NCI-H748 (cell line): ENCODE measurements at regions not wholly inside any gene's neighbourhood (a gene's known extent, or its start where the extent isn't known, plus 50 kb on each side); places are given as distances from the start of the nearest gene placed in this dataset.
"Not testable (repeated sequence)": the region's sequence is repeated elsewhere in the genome, so short reads cannot be mapped to it uniquely, and the experiment has no call there.

Experiments used
- DNase-seq: peaks from one replicate; lab custom pipeline; 2025; ENCODE audit not compliant: unreplicated experiment; lab: John Stamatoyannopoulos, UW

- DNase-seq, result no peak
These were observed 612.2 kb downstream of the TYW1 start for GRCh38 chr7:67608806-67609205.

DNA sequence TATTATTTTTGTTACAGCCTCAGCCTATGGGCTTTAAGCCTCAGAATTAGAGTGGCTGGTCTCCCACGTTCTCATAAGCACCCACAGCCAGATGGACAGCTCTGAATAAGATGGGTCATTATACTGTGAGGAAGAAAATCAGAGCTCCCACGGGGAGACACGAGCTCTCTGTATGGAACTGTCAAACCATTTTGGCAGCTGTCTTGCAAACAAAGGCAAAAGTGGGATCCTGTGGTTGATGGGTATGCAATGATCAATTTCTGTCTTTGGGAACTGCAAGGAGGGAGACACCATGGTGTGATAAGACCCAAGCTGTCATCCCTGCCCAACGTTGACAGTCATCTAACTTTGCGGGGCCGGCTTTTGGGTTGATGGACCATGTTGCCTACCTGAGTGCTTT is 614.3 kb downstream of the TYW1 start:
- DNase-seq, result no peak

GRCh38 chr7:67614843-67615242 is 618.2 kb downstream of the TYW1 start:
- no peak for DNase-seq

- DNase-seq, result no peak
These were observed 619.9 kb downstream of the TYW1 start for GRCh38 chr7:67616517-67616916.

DNA sequence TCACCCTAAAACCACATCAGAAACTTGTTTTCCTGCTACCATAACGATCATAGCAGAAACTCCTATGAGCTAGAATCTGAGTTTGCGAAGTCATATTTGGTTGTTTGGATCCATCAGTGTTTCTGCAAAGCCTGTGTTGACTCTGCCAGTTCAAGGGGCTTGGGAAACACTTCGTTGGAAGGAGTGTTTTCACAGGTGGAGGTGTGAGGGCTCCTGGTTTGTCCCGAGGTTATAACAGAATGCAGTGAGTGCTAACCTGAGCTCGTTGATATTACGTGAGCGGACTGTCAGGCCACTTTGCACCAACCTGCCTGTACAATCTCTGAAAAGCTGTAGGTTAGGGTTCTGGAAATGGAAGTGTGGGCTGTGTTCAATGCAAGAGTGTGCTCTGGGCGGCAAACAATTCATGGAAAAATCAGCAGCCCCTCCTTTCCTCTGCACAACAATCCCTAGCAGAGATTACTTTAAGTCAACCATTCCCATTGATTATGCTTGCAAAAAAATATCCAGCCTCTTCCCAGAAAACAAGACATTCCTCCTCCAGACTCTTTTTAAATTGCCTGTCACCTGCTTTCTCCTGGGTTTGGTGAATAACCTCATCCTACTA is 622.0 kb downstream of the TYW1 start:
- DNase-seq, result peak; percentile 19

DNA sequence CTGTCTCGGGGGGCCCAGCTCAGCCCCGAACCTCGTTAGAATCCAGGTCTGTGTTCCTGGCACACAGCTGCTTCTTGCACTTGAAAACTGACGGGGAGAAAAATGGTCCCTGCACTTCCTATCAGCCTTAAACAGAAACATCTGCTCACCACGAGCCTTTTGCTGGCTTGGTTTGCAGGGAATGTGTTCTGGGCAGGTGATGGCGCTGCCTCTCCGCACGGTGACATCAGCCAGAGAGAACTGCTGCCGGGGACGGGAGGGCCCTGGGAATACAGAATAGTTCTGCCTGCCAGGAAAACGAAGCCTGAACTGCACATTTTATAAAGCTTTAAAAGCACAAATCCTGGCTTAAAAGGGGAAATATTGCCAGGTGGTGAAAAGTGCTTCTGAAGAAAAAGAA is 622.5 kb downstream of the TYW1 start:
- peak; percentile 62 for DNase-seq

DNA sequence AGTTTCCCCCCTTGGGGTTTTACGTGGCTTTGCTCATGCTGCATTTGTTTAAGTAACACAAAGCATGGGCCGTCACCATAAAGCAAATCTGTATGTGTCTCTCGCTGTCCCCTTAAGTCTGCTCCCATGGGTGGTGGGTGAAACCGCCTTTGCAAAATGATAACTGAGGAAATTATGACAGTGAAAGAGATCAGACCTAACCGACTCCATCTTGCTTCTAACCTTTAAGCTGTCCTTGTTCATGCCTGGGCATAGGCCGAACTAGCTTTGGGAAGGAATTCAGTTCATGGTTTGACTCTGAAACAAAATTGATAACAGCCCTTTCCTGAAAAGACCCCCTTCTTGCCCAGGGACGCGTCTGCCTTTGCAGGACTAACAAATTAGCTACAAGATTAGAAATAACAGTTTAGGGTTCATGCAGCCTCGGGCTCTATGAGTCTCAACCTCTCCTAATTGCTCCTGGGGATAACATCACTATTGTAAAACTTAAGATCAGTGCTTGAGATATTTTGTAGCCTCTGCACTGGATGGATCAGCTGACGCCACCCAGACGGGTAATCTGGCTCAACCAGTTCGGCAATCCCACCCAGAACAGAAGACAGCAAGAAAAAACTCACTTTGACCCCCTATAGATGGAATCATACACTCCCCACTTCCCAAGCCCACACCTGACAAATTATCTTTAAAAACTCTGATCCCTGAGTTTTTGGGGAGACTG is 623.7 kb downstream of the TYW1 start:
- DNase-seq, result no peak

- no peak for DNase-seq
These were observed 625.1 kb downstream of the TYW1 start for GRCh38 chr7:67621704-67622103.

- DNase-seq, result peak; percentile 87
These were observed 628.7 kb downstream of the TYW1 start for GRCh38 chr7:67625257-67625737.

GRCh38 chr7:67631476-67631875 is 634.8 kb downstream of the TYW1 start:
- peak; percentile 13 for DNase-seq

- DNase-seq, result no peak
These were observed 638.6 kb downstream of the TYW1 start for GRCh38 chr7:67635271-67635670.

GRCh38 chr7:67636348-67637022 is 639.9 kb downstream of the TYW1 start:
- DNase-seq, result no peak

DNA sequence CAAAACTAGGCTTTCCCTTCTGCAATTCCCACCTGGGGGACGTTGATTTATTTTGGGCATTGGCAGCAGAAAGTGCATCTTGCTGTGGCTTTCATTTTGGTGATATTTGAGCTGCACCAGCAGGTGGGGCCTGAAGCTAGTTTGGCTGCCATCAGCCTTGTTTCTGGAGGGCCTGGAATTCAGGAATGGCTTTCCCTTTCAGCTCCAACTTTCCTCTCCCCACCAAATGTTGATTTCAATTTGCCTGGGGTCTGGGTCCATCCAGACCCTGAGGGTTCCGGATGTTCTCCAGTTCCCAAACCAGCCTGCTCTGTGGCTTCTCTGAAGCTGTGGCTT is 640.4 kb downstream of the TYW1 start:
- DNase-seq, result peak; percentile 23

DNA sequence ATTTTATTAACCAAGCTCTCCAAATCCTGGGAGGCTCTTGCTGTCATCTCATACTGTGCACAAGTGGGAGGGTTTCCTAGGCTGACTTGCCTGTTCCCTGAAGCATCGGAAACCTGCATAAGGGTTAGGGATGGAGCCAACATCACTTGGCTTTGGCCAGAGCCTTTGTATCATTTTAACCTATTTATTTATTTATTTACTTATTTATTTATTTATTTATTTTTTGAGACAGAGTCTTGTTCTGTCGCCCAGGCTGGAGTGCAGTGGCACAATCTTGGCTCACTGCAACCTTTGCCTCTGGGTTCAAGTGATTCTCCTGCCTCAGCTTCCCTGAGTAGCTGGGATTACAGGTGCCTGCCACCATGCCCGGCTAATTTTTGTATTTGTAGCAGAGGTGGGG is 645.9 kb downstream of the TYW1 start:
- not testable (repeated sequence) for DNase-seq

DNA sequence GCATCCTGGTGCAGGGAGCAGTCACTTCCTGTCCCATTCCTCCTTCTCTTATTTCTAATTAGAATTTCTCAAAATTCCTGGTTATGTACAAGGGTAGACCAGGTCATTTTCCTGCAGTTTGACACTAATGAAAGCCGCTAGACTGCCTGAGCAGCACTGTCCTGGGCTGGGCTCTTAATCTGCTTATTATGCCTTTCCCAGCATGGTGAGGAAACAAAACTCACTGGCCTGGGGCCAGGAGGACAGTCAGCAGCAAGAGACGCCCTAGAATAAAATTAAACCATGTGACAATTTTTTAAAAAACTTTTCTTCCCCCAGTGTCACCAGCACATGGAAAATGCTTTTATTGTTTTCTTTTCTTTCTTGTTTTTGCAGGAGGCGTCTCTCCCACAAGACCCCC is 647.5 kb downstream of the TYW1 start:
- no peak for DNase-seq

- no peak for DNase-seq
These were observed 656.3 kb downstream of the TYW1 start for GRCh38 chr7:67652937-67653336.

DNA sequence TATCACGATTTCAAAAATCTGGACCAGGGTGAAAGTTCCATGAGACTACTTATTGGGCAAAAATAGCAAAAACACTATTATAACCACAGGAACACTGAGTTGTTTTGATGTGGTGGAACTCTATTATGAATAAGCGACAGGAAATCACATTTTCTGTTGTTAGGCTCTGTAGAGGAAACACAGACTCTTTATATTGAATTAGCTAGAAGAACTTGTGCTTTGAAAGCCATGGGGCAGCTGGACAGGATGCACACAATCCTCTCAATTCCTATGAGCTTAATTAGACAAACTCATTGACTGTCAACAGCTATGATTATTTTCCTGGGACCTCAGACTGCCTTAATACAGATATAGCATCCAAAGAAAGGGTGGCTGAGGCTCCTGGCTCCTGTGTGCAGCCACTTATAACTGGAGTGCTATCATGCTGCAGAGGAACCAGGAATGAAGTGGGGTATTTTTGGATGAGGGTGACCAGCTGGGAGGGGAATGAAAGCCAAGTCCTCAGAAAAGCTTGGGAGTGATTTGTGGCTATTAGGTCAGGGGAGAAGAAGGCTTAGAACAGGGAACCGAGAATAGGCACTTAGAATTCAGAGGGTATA is 657.3 kb downstream of the TYW1 start:
- DNase-seq, result no peak

DNA sequence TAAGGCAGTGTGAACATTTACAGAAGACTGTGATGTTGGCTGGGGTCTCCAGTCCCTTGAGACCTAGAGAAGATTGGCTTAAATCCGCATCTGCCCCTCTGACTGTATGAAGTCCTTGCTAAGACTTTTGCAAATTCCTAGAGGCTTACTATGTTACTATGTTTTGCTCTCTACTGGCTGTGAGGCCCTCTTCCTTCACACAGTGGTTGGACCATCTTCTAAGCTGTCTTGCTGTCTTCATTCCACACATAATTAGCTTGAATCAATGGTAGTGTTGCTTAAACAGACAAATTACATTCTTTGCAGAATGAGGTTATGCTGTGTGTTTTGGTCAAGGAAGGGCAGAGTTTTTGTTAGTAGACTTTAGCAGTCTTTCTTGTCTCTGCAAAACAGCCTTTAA is 658.0 kb downstream of the TYW1 start:
- no peak for DNase-seq

- DNase-seq, result no peak
These were observed 658.5 kb downstream of the TYW1 start for GRCh38 chr7:67655168-67655567.

- DNase-seq, result no peak
These were observed 662.5 kb downstream of the TYW1 start for GRCh38 chr7:67659091-67659490.

DNA sequence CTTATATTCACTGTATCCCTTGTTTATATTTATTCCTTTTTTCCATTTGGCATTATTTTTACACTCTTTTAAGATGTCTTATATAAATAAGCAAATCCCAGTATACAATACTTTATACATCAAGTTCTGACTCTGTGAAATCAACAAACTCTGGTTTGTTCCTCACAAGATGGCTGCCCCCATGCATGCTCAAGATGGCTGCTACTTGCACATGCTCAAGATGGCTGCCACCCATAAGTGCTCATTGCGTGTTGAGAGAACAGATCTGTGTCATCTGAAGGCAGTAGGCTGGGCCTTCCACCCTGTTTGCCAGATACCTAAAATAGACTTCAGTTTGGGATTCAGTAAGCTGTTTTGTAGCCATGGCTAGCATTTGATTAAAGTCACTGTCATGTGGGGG is 666.2 kb downstream of the TYW1 start:
- DNase-seq, result no peak

- no peak for DNase-seq
These were observed 667.0 kb downstream of the TYW1 start for GRCh38 chr7:67663644-67664043.
